Gastroesophageal sphincter (tissue), 4 donors: ENCODE measurements at regions not wholly inside any gene's neighbourhood (a gene's known extent, or its start where the extent isn't known, plus 50 kb on each side); places are given as distances from the start of the nearest gene placed in this dataset.

Experiments used
- ATAC-seq: fragments of 150-250 bp; one replicate; pipeline ENCODE4 v1.9.1; 2016; ENCODE audit warnings: mild to moderate bottlenecking, moderate library complexity
- H3K27ac ChIP-seq, 4 donors: fragments of 200-600 bp; sonication (generic) in 3 of 4; 1 replicate in 3 of 4; 2 replicates in 1 of 4; pipeline ENCODE4 v1.5.1; 2016 to 2019
- H3K27me3 ChIP-seq: fragments of 200-600 bp; sonication (generic); one replicate; pipeline ENCODE4 v1.5.1; 2019
- H3K36me3 ChIP-seq, 2 donors: fragments of 200-600 bp; sonication (generic); one replicate each; pipeline ENCODE4 v1.5.1; 2019; ENCODE audit warnings: control low read depth in 1 of 2
- H3K4me1 ChIP-seq, 3 donors: fragments of 200-600 bp; sonication (generic); 1 replicate in 2 of 3; 2 replicates in 1 of 3; pipeline ENCODE4 v1.5.1; 2016 to 2019; ENCODE audit warnings: control low read depth in 2 of 3
- H3K4me3 ChIP-seq, 2 donors: fragments of 200-600 bp; sonication (generic); one replicate each; pipeline ENCODE4 v1.5.1; 2019; ENCODE audit warnings: mild to moderate bottlenecking in 1 of 2, moderate library complexity in 1 of 2
- H3K9me3 ChIP-seq, 3 donors: fragments of 200-600 bp; sonication (generic); one replicate each; pipeline ENCODE4 v1.5.1; 2017 to 2019; ENCODE audit warnings: control low read depth in 2 of 3
- EP300 ChIP-seq: sonication (generic); formaldehyde crosslinking; IDR thresholded peaks from one replicate; pipeline ENCODE4 v1.6.1; 2017; ENCODE audit warnings: antibody characterized with exemption, mild to moderate bottlenecking
- POLR2A ChIP-seq, 2 donors: fragments of 450-650 bp; IDR thresholded peaks; one replicate each; pipeline ENCODE4 v1.6.1; 2017; ENCODE audit warnings: antibody characterized with exemption in 2 of 2, mild to moderate bottlenecking in 2 of 2, moderate library complexity in 1 of 2
- POLR2AphosphoS5 ChIP-seq: sonication (generic); formaldehyde crosslinking; IDR thresholded peaks from one replicate; pipeline ENCODE4 v1.6.1; 2017; ENCODE audit warnings: antibody characterized with exemption
- WGBS, 2 donors: methylation state at CpG; one replicate each; pipeline ENCODE4 v1.1.5; 2018; ENCODE audit warnings: low coverage in 1 of 2; 5-methylcytosine and 5-hydroxymethylcytosine counted together
- TF ChIP-seq, protein P1 (sequence below), 4 experiments: fragments of 200-600 bp in 2 of 4; fragments of 450-650 bp in 2 of 4; sonication (generic) in 1 of 4; IDR thresholded peaks; one replicate each; pipeline ENCODE4 v1.5.1; 2017 to 2019; ENCODE audit warnings: antibody characterized with exemption in 4 of 4, mild to moderate bottlenecking in 2 of 4, moderate library complexity in 2 of 4

DNA sequence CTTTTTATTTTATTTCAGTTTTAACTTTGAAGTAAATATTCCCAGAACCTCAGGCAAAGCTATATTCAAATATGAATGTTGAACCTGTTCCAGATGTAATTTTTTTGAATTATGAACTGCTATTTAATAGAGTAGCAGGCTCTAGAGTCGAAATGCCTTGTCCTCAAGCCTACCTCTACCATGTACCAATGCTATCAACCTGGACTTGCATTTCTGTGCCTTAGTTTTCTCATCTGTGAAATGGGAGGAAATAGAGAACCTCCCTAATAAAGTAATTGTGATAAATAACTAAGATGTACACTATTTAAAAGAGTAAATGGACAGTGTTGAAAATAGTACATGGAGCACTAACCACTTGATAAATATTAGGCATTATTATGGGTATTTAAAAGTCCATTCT is 551.6 kb upstream of the JARID2 start:
- no peak overlapping the region for H3K27ac ChIP-seq
- WGBS, 2 donors: 54 to 62% methylated on average over 1 of the region's 1 CpG
- no peak overlapping the region for H3K4me3 ChIP-seq
- TF ChIP-seq POLR2AphosphoS5 (no peak), EP300 (no peak), POLR2A (IDR thresholded peaks at IDR 0.05) (no peak)
- TF ChIP-seq, protein P1, sequence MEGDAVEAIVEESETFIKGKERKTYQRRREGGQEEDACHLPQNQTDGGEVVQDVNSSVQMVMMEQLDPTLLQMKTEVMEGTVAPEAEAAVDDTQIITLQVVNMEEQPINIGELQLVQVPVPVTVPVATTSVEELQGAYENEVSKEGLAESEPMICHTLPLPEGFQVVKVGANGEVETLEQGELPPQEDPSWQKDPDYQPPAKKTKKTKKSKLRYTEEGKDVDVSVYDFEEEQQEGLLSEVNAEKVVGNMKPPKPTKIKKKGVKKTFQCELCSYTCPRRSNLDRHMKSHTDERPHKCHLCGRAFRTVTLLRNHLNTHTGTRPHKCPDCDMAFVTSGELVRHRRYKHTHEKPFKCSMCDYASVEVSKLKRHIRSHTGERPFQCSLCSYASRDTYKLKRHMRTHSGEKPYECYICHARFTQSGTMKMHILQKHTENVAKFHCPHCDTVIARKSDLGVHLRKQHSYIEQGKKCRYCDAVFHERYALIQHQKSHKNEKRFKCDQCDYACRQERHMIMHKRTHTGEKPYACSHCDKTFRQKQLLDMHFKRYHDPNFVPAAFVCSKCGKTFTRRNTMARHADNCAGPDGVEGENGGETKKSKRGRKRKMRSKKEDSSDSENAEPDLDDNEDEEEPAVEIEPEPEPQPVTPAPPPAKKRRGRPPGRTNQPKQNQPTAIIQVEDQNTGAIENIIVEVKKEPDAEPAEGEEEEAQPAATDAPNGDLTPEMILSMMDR (IDR thresholded peaks at IDR 0.05): no peak
- H3K36me3 ChIP-seq: no peaks in the 10 kb centered on the region
- no peak for ATAC-seq
- no peaks in the 10 kb centered on the region for H3K27me3 ChIP-seq
- no peaks in the 10 kb centered on the region for H3K4me1 ChIP-seq
- H3K9me3 ChIP-seq: no peaks in the 10 kb centered on the region

DNA sequence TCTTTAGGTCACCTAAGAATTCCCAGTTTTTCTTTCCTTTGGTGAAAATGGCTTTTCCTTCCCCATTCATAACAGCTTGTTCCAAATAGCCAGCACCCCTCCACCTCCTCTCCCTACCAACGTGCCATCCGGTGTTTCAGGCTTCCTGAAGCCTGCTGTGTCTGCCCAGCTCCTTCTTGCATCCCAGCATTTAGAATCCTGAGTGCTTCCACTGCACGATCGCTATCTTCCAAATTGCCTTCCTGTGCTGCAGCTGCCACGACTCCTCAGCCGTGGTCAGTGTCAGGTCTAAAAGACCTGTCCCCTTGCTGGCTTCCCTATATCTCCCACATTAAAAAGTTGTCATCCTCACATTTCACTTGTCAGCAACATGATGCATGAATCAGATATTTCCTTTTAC is 550.3 kb upstream of the JARID2 start:
- TF ChIP-seq EP300 (no peak), POLR2AphosphoS5 (no peak), POLR2A (IDR thresholded peaks at IDR 0.05) (no peak)
- TF ChIP-seq, protein P1 (IDR thresholded peaks at IDR 0.05): no peak
- 49 to 86% methylated on average over 4 to 6 of the region's 6 CpGs for WGBS, 2 donors
- no peak for ATAC-seq
- no peaks in the 10 kb centered on the region for H3K9me3 ChIP-seq
- no peaks in the 10 kb centered on the region for H3K36me3 ChIP-seq
- H3K4me3 ChIP-seq: no peak overlapping the region
- H3K27me3 ChIP-seq: no peaks in the 10 kb centered on the region
- H3K27ac ChIP-seq: no peak overlapping the region
- no peaks in the 10 kb centered on the region for H3K4me1 ChIP-seq

DNA sequence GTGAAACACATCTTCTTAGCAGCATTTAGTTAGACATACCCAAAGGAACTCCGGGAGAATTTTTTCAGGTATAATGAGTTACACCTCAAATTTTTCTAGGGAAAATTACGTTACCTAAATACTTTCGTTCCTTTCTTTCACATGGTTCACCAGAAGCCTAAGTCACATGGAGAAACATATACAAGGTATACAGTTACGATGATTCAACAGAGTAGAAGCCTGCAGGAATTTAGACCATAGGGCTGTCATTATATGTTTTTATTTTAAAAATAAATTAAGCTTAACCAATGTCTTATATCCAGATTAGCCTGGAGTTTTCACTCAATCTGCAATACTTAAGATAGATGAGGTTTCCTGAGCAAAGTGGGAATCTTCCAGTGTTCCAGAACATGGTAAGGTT is 549.5 kb upstream of the JARID2 start:
- ATAC-seq: no peak
- 90 to 94% methylated on average over 4 of the region's 4 CpGs for WGBS, 2 donors
- H3K27me3 ChIP-seq: no peaks in the 10 kb centered on the region
- no peak overlapping the region for H3K4me3 ChIP-seq
- no peak overlapping the region for H3K27ac ChIP-seq
- H3K36me3 ChIP-seq: no peaks in the 10 kb centered on the region
- no peaks in the 10 kb centered on the region for H3K9me3 ChIP-seq
- H3K4me1 ChIP-seq: no peaks in the 10 kb centered on the region
- TF ChIP-seq, protein P1 (IDR thresholded peaks at IDR 0.05): no peak
- no peak for TF ChIP-seq EP300
- TF ChIP-seq POLR2AphosphoS5: no peak
- TF ChIP-seq POLR2A (IDR thresholded peaks at IDR 0.05): no peak

DNA sequence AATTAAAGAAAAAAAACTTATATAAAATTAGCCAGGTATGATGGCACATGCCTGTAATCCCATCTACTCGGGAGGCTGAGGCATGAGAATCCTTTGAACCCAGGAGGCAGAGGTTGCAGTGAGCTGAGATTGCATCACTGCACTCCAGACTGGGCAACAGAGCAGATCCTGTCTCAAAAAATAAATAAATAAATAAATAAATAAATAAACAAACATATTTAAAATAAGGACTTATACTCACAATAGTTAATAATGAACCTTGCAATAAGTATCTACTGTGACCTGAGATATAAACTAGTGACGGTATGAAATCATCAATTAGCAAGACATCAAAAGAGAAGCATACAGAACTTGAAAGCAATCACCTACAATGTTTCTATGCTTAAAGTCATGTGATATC is 548.4 kb upstream of the JARID2 start:
- no peaks in the 10 kb centered on the region for H3K4me1 ChIP-seq
- H3K4me3 ChIP-seq: no peak overlapping the region
- 92% methylated on average over 2 of the region's 2 CpGs for WGBS, 2 donors
- TF ChIP-seq POLR2A (IDR thresholded peaks at IDR 0.05) (no peak), POLR2AphosphoS5 (no peak), EP300 (no peak)
- TF ChIP-seq, protein P1 (IDR thresholded peaks at IDR 0.05): no peak
- H3K27me3 ChIP-seq: no peaks in the 10 kb centered on the region
- no peak for ATAC-seq
- no peaks in the 10 kb centered on the region for H3K36me3 ChIP-seq
- H3K27ac ChIP-seq: no peak overlapping the region
- H3K9me3 ChIP-seq: no peaks in the 10 kb centered on the region

DNA sequence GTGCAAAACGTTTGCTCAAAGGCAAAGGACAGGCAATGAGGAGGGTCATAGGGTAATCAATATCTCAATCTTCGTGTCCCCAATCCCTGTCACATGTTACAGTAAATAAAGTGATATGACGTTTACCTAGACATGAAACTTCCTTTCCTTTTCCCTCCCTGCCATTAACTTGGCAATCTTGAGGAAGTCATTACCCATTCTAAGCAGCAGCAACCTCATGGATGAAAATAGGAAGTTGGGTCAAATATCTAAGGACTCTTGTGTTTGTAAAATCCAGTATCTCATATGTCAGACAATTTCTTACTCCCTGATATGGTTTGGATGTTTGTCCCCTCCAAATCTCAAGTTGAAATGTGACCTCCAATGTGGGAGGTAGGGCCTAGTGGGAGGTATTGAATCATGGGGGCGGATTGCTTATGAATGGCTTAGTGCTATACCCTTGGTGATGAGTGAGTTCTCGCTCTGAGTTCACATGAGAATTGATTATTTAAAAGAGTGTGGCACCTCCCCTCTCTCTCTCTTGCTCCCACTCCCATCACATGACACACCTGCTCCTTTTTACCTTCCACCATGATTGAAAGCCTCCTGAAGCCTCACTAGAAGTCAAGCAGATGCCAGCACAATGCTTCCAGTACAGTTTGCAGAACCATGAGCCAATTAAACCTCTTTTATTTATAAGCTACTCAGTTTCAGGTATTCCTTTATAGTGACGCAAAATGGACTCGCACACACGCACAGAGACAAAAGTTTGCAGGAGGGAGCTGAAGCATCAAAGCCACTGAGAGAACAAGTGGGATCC is 545.9 kb upstream of the JARID2 start:
- Histone ChIP-seq H3K27ac (no peak overlapping the region), H3K9me3 (no peaks in the 10 kb centered on the region), H3K4me1 (peaks cover 0 to 2% (median 0%) of the 10 kb centered on the region in 3 donors), H3K27me3 (no peaks in the 10 kb centered on the region), H3K4me3 (no peak overlapping the region), H3K36me3 (no peaks in the 10 kb centered on the region)
- ATAC-seq: no peak
- no peak for TF ChIP-seq POLR2AphosphoS5
- TF ChIP-seq, protein P1 (IDR thresholded peaks at IDR 0.05): no peak
- TF ChIP-seq EP300: no peak
- no peak for TF ChIP-seq POLR2A (IDR thresholded peaks at IDR 0.05)
- whole genome bisulfite sequencing, 2 donors: 89 to 94% methylated on average over 6 to 7 of the region's 8 CpGs
